ENCODE measurements at regions not wholly inside any gene's neighbourhood (a gene's known extent, or its start where the extent isn't known, plus 50 kb on each side); places are given as distances from the start of the nearest gene placed in this dataset.

- no peak for DNase-seq
These were observed 276.5 kb downstream of the PRDM2 start for GRCh38 chr1:13976485-13976884.

DNA sequence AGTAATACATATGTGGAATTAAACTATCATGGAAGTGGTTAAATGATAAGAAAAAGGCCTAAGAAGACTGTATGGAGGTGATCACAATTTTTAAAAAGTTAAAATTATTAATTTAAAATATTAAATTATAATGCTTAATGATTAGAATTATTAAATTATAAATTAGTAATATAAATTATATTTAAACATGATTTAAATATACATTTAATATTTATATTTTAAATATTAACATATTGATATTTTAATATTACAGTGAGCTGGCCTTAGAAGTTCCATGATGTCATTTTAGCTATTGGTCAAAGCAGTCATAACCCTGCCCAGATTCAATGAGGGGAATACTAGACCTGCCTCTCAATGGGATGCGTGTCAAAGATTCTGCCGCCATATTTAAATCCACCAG, 281.2 kb downstream of the PRDM2 start:
- DNase-seq: no peak

DNA sequence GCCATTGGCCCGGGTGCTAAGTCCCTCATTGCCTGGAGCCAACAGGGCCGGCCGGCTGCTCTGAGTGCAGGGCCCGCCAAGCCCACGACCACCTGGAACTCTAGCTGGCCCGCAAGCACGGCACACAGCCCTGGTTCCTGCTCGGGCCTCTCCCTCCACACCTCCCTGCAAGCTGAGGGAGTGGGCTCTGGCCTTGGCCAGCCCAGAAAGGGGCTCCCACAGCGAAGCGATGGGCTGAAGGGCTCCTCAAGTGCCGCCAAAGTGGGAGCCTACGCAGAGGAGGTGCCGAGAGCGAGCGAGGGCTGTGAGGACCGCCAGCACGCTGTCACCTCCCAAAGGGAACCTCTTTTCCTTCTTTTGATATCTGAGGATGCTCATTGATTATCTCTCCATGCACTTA, 283.4 kb downstream of the PRDM2 start:
- DNase-seq: no peak

DNA sequence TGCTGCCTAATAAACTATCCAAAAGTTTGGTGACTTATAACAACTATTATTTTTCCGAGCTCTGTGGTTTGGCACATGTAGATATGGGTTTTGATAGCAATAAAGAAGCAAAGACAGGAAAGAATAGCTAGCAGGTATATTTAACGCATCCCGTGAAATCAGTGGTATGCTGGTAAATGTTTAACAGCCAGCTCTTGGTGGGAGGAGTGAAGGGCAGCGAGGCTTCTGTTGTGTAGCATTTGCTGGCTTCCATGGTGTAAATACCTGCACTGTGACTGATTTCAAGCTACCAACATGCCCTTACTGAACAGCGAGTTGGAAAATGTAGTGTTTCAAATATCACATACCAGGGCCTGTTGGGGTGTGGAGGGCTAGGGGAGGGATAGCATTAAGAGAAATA, 291.0 kb downstream of the PRDM2 start:
- DNase-seq: no peak

DNA sequence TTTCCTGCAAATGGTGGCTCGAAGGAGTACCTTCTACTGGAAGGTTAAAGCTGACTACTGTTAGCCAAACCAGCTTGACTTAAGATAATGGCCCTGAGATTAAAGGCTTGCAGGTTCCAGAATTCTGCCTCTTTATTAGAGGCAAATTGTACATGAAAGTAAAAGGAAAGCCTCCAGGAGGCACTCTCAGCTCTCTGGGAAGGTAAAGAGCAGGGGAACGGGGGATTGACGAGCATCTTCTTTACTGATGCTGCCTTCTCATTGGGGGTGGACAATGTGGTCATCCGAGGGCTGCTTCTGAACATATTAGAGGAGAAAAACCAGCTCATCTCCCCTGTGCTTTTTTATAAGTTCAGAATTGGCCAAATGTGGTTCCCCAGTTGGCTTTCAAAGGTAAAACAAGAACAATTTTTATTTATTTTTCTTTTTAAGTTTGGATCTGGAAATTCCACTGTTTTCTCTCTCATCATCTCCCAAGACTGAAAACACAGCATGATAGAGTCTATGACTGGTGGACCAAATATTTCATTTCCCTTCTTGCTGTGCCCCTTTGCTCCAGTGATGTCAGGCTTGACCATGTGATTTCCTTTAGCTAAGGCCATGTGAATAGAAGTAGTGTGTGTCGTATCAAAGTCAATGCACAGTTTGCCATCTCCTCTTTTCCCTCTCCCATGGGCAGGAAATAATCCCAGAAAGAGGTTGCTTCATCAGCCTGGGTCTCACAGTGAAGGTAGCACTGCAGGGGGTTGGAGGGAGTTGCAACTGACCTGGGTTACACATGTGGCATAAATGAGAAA, 292.7 kb downstream of the PRDM2 start:
- DNase-seq: no peak

DNA sequence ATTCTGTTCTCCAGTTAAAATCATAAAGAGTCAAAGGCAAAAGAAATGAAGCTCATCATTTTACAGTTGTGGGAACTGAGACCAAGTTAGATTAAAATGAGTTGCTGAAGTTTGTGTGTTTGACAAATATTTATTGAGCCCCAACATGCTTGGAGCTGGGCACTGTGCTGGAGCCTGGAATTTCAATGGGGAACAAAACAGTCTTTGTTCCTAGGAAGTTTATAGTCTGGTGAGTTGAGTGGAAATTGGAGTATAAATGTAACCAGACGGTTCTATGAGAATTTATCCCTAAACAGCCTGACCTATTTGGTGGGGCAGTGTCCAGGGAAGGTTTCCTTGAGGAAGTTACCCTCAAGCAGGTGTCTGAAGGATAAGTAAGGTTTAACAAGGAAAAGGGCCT, 294.4 kb downstream of the PRDM2 start:
- DNase-seq: no peak

GRCh38 chr1:13996334-13996733, 296.3 kb downstream of the PRDM2 start:
- no peak for DNase-seq

DNA sequence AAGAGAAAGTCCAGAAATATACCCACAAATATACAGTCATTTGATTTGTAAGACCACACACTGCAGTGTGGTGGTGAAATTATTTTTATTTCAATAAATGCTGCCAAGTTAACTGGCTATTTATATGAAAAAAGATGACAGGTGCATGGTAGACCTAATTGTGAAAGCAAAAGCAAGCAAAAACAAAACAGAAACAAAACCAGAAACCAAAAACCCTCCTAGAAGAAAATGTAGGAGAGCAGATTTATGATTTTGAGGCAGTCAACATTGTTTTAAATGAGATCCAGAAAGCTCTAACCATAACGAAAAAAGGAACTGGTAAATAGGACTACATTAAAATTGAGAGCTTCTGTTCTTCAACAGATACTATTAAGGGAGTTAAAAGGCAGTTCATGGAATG, 303.6 kb downstream of the PRDM2 start:
- no peak for DNase-seq

- no peak for DNase-seq
These were observed 309.6 kb downstream of the PRDM2 start for GRCh38 chr1:14009582-14009981.

DNA sequence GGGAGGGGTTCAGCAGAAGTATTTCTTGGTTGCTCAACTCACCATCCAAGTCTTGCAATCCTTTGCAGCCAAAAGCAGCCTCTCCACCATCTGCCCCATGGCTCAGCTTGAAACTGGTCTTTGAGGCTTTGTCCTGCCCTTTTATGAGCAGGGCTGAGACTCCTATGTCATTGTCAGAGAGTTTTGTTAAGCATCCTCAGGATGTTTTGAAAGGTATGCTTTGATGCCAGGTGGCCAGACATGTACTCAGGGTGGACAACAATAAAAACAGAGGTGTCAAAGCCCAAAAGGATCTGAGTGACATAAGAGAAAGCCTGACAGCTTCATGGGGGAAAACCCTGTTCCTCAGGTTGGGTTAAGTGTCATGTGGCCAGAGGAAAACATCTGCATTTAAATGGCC, 310.5 kb downstream of the PRDM2 start:
- no peak for DNase-seq

DNA sequence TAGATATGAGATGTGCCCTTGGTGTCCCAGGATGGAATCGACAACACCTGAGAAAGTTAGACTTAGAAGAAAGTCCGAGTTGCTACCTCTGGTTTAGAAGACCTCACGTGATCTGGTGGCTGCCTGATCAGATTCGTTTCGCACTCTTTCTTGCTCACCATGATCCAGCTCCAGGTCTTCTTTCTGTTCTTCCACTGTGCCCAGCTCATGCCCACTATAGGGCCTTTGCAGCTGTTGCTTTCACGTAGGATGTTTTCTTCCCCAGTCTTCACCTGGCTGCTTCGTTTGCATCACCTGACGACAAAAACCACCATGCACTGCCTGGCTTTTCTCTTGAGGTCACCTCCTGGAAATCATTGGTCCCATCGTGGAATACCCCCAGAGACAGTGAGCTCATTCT, 311.1 kb downstream of the PRDM2 start:
- no peak for DNase-seq

DNA sequence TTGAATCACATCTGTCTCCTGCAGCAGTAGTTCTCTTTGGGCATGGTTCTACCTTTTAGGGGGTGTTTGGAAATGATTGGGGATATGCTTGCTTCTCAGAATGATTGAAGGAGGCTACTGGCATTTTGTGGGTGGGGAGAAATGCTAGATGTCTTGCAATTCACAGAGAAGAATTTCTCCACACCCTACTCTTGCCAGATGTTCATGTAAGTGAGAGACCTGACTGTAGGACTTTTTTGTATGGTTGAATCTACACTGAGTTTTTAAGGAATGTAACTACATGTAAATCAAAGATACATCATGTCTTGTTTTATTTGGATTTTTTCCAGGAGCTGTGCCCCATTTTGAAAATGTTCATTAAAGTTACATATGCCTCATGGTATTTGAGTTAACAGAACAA, 311.9 kb downstream of the PRDM2 start:
- no peak for DNase-seq

- DNase-seq: no peak
These were observed 314.9 kb downstream of the PRDM2 start for GRCh38 chr1:14014929-14015328.

GRCh38 chr1:14015917-14016316, 315.9 kb downstream of the PRDM2 start:
- DNase-seq: no peak

DNA sequence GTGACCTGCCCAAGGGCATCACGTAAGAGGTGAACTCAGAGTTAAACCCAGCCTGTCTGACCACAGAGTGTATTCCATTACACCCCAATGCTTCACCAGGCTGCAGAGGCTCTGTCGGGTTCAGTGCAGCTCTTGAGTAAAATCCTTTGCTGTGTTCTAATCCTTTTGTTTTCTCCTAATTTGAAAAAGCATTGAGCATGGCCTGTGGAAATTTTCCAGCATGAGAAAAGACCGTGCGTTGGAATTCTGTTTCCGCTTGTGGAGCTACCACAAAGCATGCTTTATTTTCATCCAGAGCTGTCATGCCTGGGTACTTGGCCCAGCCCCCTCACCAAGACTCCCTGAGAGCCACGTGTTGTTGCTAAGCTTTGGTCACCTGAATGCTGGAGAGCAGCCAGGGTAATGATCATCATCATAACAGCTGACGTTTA, 317.6 kb downstream of the PRDM2 start:
- DNase-seq: no peak

GRCh38 chr1:14019461-14019860, 319.5 kb downstream of the PRDM2 start:
- no peak for DNase-seq

DNA sequence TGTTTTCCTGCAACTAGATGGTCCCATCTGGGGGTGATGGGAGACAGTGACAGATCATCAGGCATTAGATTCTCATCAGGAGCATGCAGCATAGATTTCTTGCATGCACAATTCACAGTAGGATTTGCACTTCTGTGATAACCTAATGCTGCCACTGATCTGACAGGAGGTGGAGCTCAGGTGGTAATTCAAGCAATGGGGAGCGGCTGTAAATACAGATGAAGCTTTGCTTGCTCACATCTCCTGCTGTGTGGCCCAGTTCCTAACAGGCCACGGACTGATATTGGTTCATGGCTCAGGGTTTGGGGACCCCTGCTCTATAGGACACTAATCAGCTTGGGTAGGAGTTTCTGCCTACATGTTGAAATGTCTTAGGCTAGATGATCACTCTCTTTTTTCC, 320.0 kb downstream of the PRDM2 start:
- no peak for DNase-seq

DNA sequence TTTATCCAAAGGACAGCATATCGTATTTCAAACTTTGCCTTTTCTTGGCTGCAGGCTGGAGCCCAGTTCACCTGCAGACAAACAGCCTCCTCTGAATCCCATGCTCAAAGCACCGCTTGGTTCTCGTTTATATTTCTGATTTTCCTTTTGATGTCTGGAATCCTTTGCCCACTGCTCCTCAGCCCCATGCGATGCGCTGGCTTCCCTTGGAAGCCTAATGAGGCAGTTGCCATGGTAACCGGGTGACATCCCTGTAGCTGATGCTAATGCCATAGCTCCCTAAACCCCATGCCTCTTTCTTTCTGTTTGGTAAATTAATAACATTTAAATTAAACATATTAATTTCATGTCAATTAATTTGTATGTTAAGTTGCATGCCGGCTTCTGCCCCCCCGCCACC, 327.1 kb downstream of the PRDM2 start:
- no peak for DNase-seq

DNA sequence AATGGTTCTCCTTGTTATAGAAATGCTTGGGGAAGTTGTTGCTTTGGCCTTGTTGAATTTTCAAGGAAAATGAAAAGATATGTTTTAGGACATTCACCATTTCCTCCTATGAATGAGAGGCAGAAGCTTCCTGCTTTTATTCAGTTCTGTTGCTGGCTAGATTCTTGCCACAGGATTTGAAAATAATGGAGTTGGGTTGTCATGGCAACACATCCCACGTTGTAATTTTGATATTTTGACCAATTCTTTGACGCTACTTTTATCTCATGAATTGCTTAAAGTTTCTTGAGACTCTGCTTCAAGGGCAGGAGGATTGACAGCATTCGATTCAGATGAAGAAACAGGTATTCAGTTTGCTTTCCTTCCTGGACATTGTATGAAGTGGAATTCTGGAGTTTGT, 331.5 kb downstream of the PRDM2 start:
- DNase-seq: no peak

GRCh38 chr1:14034506-14034905, 334.5 kb downstream of the PRDM2 start:
- no peak for DNase-seq

DNA sequence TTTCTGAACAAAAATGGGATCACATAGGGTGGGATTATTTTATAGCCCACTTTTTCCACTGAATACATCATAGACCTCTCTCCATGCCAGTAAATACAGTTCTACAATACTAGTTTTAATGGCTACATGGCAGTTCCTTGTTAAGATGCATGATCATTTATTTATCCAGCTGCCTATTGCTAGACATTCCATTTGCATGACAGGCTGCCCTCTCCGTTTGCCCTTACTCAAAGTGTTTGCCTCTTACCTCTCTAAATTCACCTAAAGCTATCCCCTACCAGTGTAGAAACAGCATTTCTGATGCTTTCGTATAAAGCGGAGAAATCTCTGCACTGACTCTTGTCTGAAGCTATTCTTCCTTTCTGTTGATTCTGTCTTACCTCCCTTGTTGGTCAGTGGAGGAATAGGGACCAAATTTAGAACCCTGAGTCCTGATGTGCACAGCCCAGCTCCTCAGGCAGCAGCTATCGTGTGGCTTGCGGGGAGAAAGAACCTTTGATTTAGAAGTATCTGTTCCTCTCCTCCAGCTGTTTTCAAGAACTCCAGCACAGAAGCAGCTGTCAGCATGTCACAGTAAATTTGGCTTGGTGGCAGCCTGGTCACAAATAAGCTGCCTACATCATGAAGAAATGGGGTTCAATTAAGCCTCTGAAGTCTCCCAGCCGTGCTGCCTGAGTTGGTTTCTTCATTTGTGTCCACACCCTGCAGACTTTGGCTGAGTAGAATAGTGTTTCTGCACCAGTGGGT, 337.3 kb downstream of the PRDM2 start:
- DNase-seq: no peak

GRCh38 chr1:14039582-14040430, 339.8 kb downstream of the PRDM2 start:
- DNase-seq: no peak

- DNase-seq: no peak
These were observed 350.0 kb downstream of the PRDM2 start for GRCh38 chr1:14049965-14050364.
